GM19328 (cell line): ENCODE measurements at regions not wholly inside any gene's neighbourhood (a gene's known extent, or its start where the extent isn't known, plus 50 kb on each side); places are given as distances from the start of the nearest gene placed in this dataset.
"Not testable (repeated sequence)": the region's sequence is repeated elsewhere in the genome, so short reads cannot be mapped to it uniquely, and the experiment has no call there.

Experiments used
- ATAC-seq: cut with Tn5 transposase; IDR thresholded peaks from one replicate; pipeline ENCODE4 v1.9.1; 2021; ENCODE audit warnings: mild to moderate bottlenecking, moderate library complexity; ENCODE audit not compliant: unreplicated experiment

GRCh38 chr6:5840734-5841390, 165.9 kb downstream of the NRN1 start:
- ATAC-seq, result no peak

GRCh38 chr6:5838656-5839396, 167.9 kb downstream of the NRN1 start:
- ATAC-seq, result no peak

GRCh38 chr6:5837323-5837722, 169.4 kb downstream of the NRN1 start:
- no peak for ATAC-seq

GRCh38 chr6:5836597-5836996, 170.1 kb downstream of the NRN1 start:
- not testable (repeated sequence) for ATAC-seq

- ATAC-seq, result no peak
Measured at GRCh38 chr6:5833120-5833519, 173.6 kb downstream of the NRN1 start.

GRCh38 chr6:5832668-5833067, 174.1 kb downstream of the NRN1 start:
- ATAC-seq, result no peak

- not testable (repeated sequence) for ATAC-seq
Measured at GRCh38 chr6:5831219-5831862, 175.4 kb downstream of the NRN1 start.

GRCh38 chr6:5828296-5828695, 178.4 kb downstream of the NRN1 start:
- no peak for ATAC-seq

- no peak for ATAC-seq
Measured at GRCh38 chr6:5827056-5827904, 179.4 kb downstream of the NRN1 start.

GRCh38 chr6:5824382-5824983, 182.2 kb downstream of the NRN1 start:
- ATAC-seq, result not testable (repeated sequence)
